PC-9 (cell line): ENCODE measurements at regions not wholly inside any gene's neighbourhood (a gene's known extent, or its start where the extent isn't known, plus 50 kb on each side); places are given as distances from the start of the nearest gene placed in this dataset.

Experiments used
- BruUV-seq: library from RNA; stranded (reverse); fragments of 400-500 nt; replicated peaks from 2 replicates; lab custom pipeline; 2021; lab: Mats Ljungman, UMichigan
- CTCF ChIA-PET: fragments of 300-600 bp; sonication (Branson Sonifier 250); formaldehyde crosslinking; loops from one replicate; lab custom pipeline; 2022; ENCODE audit warnings: antibody characterized with exemption; lab: Charles Lee
- POLR2A ChIA-PET: fragments of 300-600 bp; sonication (Branson Sonifier 250); formaldehyde crosslinking; loops from one replicate; lab custom pipeline; 2022; ENCODE audit warnings: antibody characterized with exemption; ENCODE audit not compliant: unreplicated experiment; lab: Charles Lee
- DNase-seq, 2 experiments: peaks; one replicate each; pipeline versions ENCODE4 v3.0.0 to v3.0.0-alpha.2; 2015 to 2022; ENCODE audit warnings: mixed read lengths in 1 of 2
- H2AFZ ChIP-seq: fragments of 200-600 bp; sonication (generic); 2 replicates; pipeline ENCODE4 v1.8.1; 2017; ENCODE audit warnings: antibody characterized with exemption
- H3F3A ChIP-seq: fragments of 200-600 bp; sonication (generic); 2 replicates; pipeline ENCODE4 v1.8.1; 2017; ENCODE audit warnings: antibody characterized with exemption, mild to moderate bottlenecking, low read depth; ENCODE audit not compliant: insufficient read depth
- H3K27ac ChIP-seq: fragments of 200-600 bp; sonication (generic); 2 replicates; pipeline ENCODE4 v1.6.1; 2016; ENCODE audit warnings: mixed run types
- H3K27me3 ChIP-seq: fragments of 200-600 bp; sonication (generic); 2 replicates; pipeline ENCODE4 v1.6.1; 2016; ENCODE audit warnings: low read depth, mixed run types; ENCODE audit not compliant: insufficient read depth
- H3K36me3 ChIP-seq: fragments of 200-600 bp; sonication (generic); 2 replicates; pipeline ENCODE4 v1.6.1; 2016; ENCODE audit warnings: low read depth, mixed run types
- H3K4me1 ChIP-seq: fragments of 200-600 bp; sonication (generic); replicated peaks from 2 replicates; pipeline ENCODE4 v1.6.1; 2016; ENCODE audit warnings: mixed run types; ENCODE audit not compliant: insufficient read depth
- H3K4me2 ChIP-seq: fragments of 200-600 bp; sonication (generic); 2 replicates; pipeline ENCODE4 v1.6.1; 2017; ENCODE audit warnings: mixed run types
- H3K4me3 ChIP-seq: fragments of 200-600 bp; sonication (generic); 2 replicates; pipeline ENCODE4 v1.6.1; 2016; ENCODE audit warnings: mixed run types
- H3K79me2 ChIP-seq: fragments of 200-600 bp; sonication (generic); 2 replicates; pipeline ENCODE4 v1.6.1; 2017; ENCODE audit warnings: low read depth, mixed run types
- H3K9me2 ChIP-seq: fragments of 200-600 bp; sonication (generic); 2 replicates; pipeline ENCODE4 v1.8.1; 2017; ENCODE audit warnings: mild to moderate bottlenecking; ENCODE audit not compliant: insufficient read depth
- H3K9me3 ChIP-seq: fragments of 200-600 bp; sonication (generic); 2 replicates; pipeline ENCODE4 v1.8.1; 2016; ENCODE audit warnings: low read depth; ENCODE audit not compliant: insufficient read depth
- H4K20me1 ChIP-seq: fragments of 200-600 bp; sonication (generic); 2 replicates; pipeline ENCODE4 v1.8.1; 2017; ENCODE audit not compliant: insufficient read depth
- CTCF ChIP-seq: fragments of 200-600 bp; sonication (generic); conservative IDR thresholded peaks from 2 replicates; pipeline ENCODE4 v1.6.1; 2017; ENCODE audit warnings: mixed run types, antibody characterized with exemption, mild to moderate bottlenecking, moderate library complexity
- EZH2 ChIP-seq: fragments of 200-600 bp; sonication (generic); IDR thresholded peaks from 2 replicates; pipeline ENCODE4 v1.8.0; 2017; ENCODE audit warnings: antibody characterized with exemption, low read depth
- intact Hi-C: fragments of 100-400 bp; cut with micrococcal nuclease; formaldehyde crosslinking; loops from one replicate; pipeline ENCODE4 v1.10.0; 2022; ENCODE audit not compliant: unreplicated experiment

GRCh38 chr16:55982597-55982996 is 107.4 kb upstream of the CES5A start:
- BruUV-seq = no TSS peak
- POLR2A ChIA-PET = no interaction called here
- no peaks in the 10 kb centered on the region for H3K9me2 ChIP-seq
- H3K4me2 ChIP-seq = no peak overlapping the region
- no peaks in the 10 kb centered on the region for H3F3A ChIP-seq
- H4K20me1 ChIP-seq = no peaks in the 10 kb centered on the region
- no peaks in the 10 kb centered on the region for H3K36me3 ChIP-seq
- H3K9me3 ChIP-seq = no peaks in the 10 kb centered on the region
- intact Hi-C loops = no loop called here
- no peak overlapping the region for H2AFZ ChIP-seq
- peaks cover 3% of the 10 kb centered on the region for H3K4me1 ChIP-seq
- no peak for TF ChIP-seq EZH2
- TF ChIP-seq CTCF = no peak
- CTCF ChIA-PET = no interaction called here
- H3K4me3 ChIP-seq = no peak overlapping the region
- no peaks in the 10 kb centered on the region for H3K27me3 ChIP-seq
- no peak for DNase-seq
- H3K27ac ChIP-seq = no peak overlapping the region
- H3K79me2 ChIP-seq = no peaks in the 10 kb centered on the region

- H4K20me1 ChIP-seq = no peaks in the 10 kb centered on the region
- no peaks in the 10 kb centered on the region for H3K36me3 ChIP-seq
- H3F3A ChIP-seq = no peaks in the 10 kb centered on the region
- peaks cover 13% of the 10 kb centered on the region for H3K4me1 ChIP-seq
- BruUV-seq = no TSS peak
- no peak overlapping the region for H3K4me3 ChIP-seq
- TF ChIP-seq CTCF = no peak
- TF ChIP-seq EZH2 = no peak
- intact Hi-C loops = no loop called here
- no peaks in the 10 kb centered on the region for H3K9me2 ChIP-seq
- POLR2A ChIA-PET = no interaction called here
- CTCF ChIA-PET = no interaction called here
- H2AFZ ChIP-seq = no peak overlapping the region
- H3K27me3 ChIP-seq = no peaks in the 10 kb centered on the region
- H3K4me2 ChIP-seq = no peak overlapping the region
- no peak for DNase-seq
- H3K9me3 ChIP-seq = no peaks in the 10 kb centered on the region
- no peak overlapping the region for H3K27ac ChIP-seq
- H3K79me2 ChIP-seq = no peaks in the 10 kb centered on the region
These were observed 106.4 kb upstream of the CES5A start for GRCh38 chr16:55981557-55981956.

- H3K27me3 ChIP-seq = no peaks in the 10 kb centered on the region
- ChIA-PET CTCF (no interaction called here), POLR2A (no interaction called here)
- no peaks in the 10 kb centered on the region for H3K36me3 ChIP-seq
- peaks cover 13% of the 10 kb centered on the region for H3K4me1 ChIP-seq
- H2AFZ ChIP-seq = no peak overlapping the region
- H3K79me2 ChIP-seq = no peaks in the 10 kb centered on the region
- no peak for TF ChIP-seq EZH2
- no peak for TF ChIP-seq CTCF
- BruUV-seq = no TSS peak
- no peak for DNase-seq
- no peaks in the 10 kb centered on the region for H3F3A ChIP-seq
- H4K20me1 ChIP-seq = no peaks in the 10 kb centered on the region
- H3K27ac ChIP-seq = no peak overlapping the region
- H3K4me2 ChIP-seq = 0 out of 2 replicates have a peak overlapping the region, but pooled peaks have one; percentile 2
- no peak overlapping the region for H3K4me3 ChIP-seq
- intact Hi-C loops = no loop called here
- H3K9me3 ChIP-seq = no peaks in the 10 kb centered on the region
- H3K9me2 ChIP-seq = no peaks in the 10 kb centered on the region
These were observed 101.6 kb upstream of the CES5A start for GRCh38 chr16:55976815-55977214.
